Limb (tissue), 2 donors: ENCODE measurements at regions not wholly inside any gene's neighbourhood (a gene's known extent, or its start where the extent isn't known, plus 50 kb on each side); places are given as distances from the start of the nearest gene placed in this dataset.

Source experiments
- DNase-seq, 2 donors: peaks; one replicate each; pipeline ENCODE4 v3.0.0-alpha.2; 2016; ENCODE audit errors: extremely low spot score in 2 of 2

GRCh38 chr2:122216071-122216470, 460.6 kb downstream of the TSN start:
- no peak for DNase-seq

DNA sequence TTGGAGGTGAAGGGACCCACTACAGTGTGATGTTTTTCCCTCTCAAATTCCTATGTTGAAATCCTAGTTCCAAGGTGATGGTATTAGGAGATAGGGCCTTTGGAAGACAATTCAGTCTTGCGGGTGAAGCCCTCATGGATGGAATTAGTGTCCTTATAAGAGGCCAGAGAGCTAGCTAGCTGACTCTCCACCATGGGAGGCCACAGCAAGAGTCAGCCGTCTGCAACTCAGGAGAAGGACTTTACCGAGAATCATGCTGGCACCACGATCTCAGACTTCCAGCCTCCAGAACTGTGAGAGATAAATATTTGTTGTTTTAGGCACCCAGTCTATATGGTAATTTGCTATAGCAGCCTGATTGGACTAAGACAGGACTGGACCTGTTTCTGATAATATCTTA, 461.4 kb downstream of the TSN start:
- DNase-seq: no peak

DNA sequence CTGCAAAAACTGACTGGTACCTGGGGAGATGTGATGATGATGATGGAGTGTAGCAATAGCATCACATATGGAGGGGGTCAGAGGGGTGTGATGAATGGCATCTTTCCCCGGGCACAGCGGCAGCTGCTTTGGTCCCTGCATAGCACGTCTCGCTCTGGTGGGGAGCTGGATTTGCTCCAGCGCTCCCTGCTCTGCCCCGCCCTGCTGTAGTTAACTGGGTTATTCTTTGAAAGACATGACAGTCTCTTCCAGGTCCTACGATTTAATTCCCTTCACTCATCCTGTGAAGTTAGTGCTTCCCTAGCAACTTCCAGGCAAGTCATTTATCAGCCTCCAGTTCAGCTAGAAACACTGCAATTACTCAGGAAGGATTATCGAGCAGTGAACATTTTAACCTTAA, 463.1 kb downstream of the TSN start:
- DNase-seq: no peak

GRCh38 chr2:122219504-122219903, 464.1 kb downstream of the TSN start:
- DNase-seq: no peak

- DNase-seq: no peak
Measured at GRCh38 chr2:122221665-122222064, 466.2 kb downstream of the TSN start.

DNA sequence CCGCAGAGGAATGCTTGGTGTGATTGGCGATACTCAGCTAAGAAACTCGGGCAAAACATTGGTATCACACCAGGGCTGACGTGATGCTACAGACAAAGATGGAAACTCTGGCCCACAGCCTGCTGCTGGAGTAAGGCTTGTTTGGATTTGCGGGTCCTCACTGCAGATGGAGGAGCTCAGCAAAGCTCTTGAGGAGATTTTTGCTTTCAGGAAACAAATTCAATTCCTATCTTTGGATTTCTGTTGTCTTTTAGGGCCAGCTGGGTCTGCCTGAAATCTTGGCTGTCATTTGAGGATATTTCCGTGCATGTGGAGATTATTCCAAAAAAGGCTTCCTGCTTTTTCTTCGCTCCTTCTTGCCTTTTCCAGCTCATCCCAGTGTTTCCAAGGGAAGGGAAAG, 475.8 kb downstream of the TSN start:
- DNase-seq: no peak

DNA sequence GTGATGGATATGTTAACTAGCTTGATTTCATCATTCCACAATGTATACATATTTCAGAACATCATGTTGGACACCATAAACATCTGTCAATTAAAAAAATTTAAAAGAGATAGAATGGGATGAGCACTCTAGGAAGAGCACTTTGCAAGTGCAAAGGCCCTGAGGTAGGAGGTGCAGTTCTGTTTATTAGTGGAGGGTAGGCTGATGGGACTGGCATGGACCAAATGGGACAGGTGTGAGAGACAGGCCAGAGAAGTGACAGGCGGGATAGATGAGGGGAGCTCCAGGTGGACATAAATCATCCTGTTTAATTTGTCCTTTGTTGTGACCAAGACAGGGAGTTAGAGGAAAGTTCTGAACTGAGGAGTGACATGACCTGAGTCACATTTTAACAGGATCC, 477.9 kb downstream of the TSN start:
- DNase-seq: no peak

- no peak for DNase-seq
Measured at GRCh38 chr2:122236152-122236874, 480.9 kb downstream of the TSN start.

DNA sequence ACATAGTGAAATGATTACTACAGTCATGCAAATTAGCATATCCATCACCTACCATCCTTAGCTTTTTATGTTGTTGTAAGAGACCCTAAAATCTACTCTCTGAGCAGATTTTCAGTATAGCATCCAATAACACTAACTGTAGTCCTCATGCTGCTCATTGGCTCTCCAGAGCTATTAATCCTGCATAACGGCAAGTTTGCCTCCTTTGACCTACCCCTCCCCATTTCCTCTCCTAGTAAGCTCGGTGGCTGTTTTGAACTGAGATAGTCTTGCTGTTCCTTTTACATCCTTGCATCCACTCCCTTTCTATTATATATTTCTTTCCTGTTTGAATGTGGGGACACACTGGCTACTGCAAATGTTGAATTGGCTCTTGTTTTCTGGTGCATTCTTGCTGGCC, 481.5 kb downstream of the TSN start:
- DNase-seq: no peak

DNA sequence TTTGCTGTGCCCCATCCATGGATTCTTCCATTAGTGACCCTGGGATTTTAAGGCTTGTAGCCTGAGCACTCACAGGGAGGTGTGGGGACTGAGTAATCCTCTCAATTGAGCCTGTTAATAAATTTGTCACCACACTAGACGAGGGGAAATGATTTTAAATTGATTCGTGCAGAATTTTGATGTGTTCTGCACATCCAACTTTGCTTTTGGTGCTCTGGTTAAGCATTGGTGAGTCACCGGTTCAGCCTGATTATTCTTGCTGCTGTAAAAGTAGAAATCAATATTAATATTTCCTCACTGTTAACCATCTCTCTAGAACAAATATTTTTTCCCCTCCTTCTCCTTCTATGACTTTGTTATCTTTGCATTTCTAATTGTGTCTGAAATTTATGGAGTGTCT, 482.0 kb downstream of the TSN start:
- no peak for DNase-seq

- DNase-seq: no peak
Measured at GRCh38 chr2:122238006-122238559, 482.6 kb downstream of the TSN start.

- no peak for DNase-seq
Measured at GRCh38 chr2:122239440-122239839, 484.0 kb downstream of the TSN start.

GRCh38 chr2:122244598-122245229, 489.3 kb downstream of the TSN start:
- DNase-seq: no peak

GRCh38 chr2:122249673-122250072, 494.2 kb downstream of the TSN start:
- no peak for DNase-seq

DNA sequence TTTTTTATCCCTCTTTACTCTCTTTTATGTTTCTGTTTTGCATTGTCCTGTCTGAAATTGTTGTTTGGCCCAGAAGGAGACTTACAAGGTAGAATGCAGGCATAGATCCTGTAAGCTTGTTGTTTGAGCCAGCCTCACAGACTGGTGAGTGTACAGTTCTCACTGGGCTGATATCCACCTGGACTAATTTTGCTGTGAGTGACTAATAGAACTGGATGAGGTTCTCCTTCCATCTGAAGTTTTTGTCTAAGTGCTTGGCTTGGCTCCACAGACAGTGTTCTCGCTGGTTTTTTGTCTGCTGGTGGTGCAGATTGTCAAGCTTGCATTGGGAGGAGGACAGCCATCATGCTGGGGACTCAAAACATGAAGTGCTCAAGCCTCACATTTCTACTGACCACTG, 495.7 kb downstream of the TSN start:
- DNase-seq: no peak

- DNase-seq: no peak
Measured at GRCh38 chr2:122251566-122251965, 496.1 kb downstream of the TSN start.

DNA sequence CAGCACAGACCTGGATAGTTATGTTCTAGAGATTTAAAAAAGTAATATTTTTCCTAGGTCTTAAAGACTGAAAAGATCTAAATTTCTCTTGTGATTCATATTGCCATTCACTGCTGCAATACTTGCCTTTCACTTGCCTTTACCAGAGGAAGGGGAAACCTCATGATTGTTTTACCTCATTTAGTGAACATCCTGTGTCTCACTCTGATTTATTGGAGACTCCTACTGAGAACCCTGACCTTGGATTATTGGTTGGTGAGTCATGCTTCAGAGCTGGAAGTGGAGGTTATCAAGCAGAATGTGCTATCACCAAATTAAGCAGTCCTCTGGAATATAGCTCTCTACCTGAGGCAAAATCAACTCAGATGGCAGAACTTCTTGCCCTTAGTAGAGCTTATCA, 500.5 kb downstream of the TSN start:
- no peak for DNase-seq

DNA sequence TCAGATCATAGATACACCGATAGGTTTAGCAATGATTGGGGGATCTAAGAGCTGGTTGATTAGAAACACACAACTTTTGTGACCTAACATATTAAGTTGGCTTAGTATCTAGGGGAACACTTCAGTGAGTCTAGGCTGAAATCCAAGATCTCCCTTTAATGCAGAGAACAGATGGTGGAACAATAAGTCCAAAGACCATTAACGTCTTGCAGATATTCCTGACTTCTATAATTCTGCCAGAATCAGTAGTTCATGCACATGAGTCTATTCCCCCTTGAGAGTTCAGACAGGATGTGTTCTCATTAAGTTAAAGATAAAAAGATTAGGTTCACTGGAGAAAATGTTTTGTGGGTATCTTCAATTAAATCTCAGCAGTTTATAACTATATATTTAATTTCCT, 506.5 kb downstream of the TSN start:
- DNase-seq: peak in 1 of 2 donors; percentile 74

- DNase-seq: no peak
Measured at GRCh38 chr2:122263746-122264145, 508.3 kb downstream of the TSN start.

DNA sequence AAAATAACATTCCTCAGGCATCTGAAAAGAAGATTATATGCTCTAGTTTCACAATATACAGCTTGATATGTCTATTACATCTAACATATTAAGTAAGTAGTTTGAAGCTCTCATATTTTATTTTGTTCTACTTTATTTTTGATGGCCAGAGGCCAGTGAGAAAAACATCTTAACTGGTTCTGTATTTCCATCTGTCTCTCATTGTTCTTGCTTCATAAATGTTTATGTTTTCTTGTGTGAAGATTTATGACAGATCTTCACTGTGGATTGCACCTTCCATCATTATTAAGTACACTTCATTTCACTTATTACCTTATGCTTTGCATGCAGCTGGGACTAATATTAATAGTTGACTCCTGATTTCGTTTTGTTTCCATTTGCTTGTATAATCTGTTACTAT, 511.2 kb downstream of the TSN start:
- DNase-seq: no peak

- no peak for DNase-seq
Measured at GRCh38 chr2:122267947-122268346, 512.5 kb downstream of the TSN start.

GRCh38 chr2:122273785-122274419, 518.5 kb downstream of the TSN start:
- DNase-seq: no peak

GRCh38 chr2:122277956-122278355, 522.5 kb downstream of the TSN start:
- DNase-seq: no peak
